GM23338 (cell line): ENCODE measurements at regions not wholly inside any gene's neighbourhood (a gene's known extent, or its start where the extent isn't known, plus 50 kb on each side); places are given as distances from the start of the nearest gene placed in this dataset.

Experiments
- CREB1 ChIP-seq: fragments of 250-450 bp; sonication (Bioruptor Pico); IDR thresholded peaks from 2 replicates; pipeline ENCODE4 v1.5.0; 2020; ENCODE audit warnings: low read depth, mild to moderate bottlenecking, moderate library complexity
- ETS1 ChIP-seq: IDR thresholded peaks from 2 replicates; pipeline ENCODE4 v1.6.1; 2016; ENCODE audit warnings: antibody characterized with exemption
- EZH2 ChIP-seq: fragments of 200-600 bp; sonication (generic); IDR thresholded peaks from one replicate; pipeline ENCODE4 v1.8.0; 2017; ENCODE audit warnings: antibody characterized with exemption, mild to moderate bottlenecking, low read depth; ENCODE audit not compliant: unreplicated experiment
- EZH2phosphoT487 ChIP-seq: fragments of 200-600 bp; sonication (generic); IDR thresholded peaks from one replicate; pipeline ENCODE4 v1.8.1; 2018; ENCODE audit warnings: antibody characterized with exemption; ENCODE audit not compliant: unreplicated experiment
- JUNB ChIP-seq: IDR thresholded peaks from one replicate; pipeline ENCODE4 v1.6.1; 2016; ENCODE audit warnings: antibody characterized with exemption; ENCODE audit not compliant: unreplicated experiment
- NANOG ChIP-seq: IDR thresholded peaks from 2 replicates; pipeline ENCODE4 v1.6.1; 2016; ENCODE audit warnings: antibody characterized with exemption, borderline replicate concordance
- STAT1 ChIP-seq: IDR thresholded peaks from one replicate; pipeline ENCODE4 v1.6.1; 2016; ENCODE audit warnings: antibody characterized with exemption; ENCODE audit not compliant: unreplicated experiment
- TF ChIP-seq, protein P1 (sequence below): fragments of 250-450 bp; sonication (Bioruptor Pico); IDR thresholded peaks from 2 replicates; pipeline ENCODE4 v1.5.0; 2020; ENCODE audit warnings: mild to moderate bottlenecking, moderate library complexity

GRCh38 chr3:176909044-176909443 lies 288.2 kb downstream of the TBL1XR1 start (continued):
- TF ChIP-seq, protein P1, sequence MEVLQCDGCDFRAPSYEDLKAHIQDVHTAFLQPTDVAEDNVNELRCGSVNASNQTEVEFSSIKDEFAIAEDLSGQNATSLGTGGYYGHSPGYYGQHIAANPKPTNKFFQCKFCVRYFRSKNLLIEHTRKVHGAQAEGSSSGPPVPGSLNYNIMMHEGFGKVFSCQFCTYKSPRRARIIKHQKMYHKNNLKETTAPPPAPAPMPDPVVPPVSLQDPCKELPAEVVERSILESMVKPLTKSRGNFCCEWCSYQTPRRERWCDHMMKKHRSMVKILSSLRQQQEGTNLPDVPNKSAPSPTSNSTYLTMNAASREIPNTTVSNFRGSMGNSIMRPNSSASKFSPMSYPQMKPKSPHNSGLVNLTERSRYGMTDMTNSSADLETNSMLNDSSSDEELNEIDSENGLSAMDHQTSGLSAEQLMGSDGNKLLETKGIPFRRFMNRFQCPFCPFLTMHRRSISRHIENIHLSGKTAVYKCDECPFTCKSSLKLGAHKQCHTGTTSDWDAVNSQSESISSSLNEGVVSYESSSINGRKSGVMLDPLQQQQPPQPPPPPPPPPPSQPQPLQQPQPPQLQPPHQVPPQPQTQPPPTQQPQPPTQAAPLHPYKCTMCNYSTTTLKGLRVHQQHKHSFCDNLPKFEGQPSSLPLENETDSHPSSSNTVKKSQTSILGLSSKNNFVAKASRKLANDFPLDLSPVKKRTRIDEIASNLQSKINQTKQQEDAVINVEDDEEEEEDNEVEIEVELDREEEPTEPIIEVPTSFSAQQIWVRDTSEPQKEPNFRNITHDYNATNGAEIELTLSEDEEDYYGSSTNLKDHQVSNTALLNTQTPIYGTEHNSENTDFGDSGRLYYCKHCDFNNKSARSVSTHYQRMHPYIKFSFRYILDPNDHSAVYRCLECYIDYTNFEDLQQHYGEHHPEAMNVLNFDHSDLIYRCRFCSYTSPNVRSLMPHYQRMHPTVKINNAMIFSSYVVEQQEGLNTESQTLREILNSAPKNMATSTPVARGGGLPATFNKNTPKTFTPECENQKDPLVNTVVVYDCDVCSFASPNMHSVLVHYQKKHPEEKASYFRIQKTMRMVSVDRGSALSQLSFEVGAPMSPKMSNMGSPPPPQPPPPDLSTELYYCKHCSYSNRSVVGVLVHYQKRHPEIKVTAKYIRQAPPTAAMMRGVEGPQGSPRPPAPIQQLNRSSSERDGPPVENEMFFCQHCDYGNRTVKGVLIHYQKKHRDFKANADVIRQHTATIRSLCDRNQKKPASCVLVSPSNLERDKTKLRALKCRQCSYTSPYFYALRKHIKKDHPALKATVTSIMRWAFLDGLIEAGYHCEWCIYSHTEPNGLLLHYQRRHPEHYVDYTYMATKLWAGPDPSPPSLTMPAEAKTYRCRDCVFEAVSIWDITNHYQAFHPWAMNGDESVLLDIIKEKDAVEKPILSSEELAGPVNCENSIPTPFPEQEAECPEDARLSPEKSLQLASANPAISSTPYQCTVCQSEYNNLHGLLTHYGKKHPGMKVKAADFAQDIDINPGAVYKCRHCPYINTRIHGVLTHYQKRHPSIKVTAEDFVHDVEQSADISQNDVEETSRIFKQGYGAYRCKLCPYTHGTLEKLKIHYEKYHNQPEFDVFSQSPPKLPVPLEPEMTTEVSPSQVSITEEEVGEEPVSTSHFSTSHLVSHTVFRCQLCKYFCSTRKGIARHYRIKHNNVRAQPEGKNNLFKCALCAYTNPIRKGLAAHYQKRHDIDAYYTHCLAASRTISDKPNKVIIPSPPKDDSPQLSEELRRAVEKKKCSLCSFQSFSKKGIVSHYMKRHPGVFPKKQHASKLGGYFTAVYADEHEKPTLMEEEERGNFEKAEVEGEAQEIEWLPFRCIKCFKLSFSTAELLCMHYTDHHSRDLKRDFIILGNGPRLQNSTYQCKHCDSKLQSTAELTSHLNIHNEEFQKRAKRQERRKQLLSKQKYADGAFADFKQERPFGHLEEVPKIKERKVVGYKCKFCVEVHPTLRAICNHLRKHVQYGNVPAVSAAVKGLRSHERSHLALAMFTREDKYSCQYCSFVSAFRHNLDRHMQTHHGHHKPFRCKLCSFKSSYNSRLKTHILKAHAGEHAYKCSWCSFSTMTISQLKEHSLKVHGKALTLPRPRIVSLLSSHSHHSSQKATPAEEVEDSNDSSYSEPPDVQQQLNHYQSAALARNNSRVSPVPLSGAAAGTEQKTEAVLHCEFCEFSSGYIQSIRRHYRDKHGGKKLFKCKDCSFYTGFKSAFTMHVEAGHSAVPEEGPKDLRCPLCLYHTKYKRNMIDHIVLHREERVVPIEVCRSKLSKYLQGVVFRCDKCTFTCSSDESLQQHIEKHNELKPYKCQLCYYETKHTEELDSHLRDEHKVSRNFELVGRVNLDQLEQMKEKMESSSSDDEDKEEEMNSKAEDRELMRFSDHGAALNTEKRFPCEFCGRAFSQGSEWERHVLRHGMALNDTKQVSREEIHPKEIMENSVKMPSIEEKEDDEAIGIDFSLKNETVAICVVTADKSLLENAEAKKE (CRISPR knock-in tag): no peak
- TF ChIP-seq ETS1 (no peak), CREB1 (CRISPR knock-in tag) (no peak), STAT1 (no peak), EZH2phosphoT487 (no peak), JUNB (no peak), NANOG (no peak), EZH2 (no peak)
